ENCODE measurements at regions not wholly inside any gene's neighbourhood (a gene's known extent, or its start where the extent isn't known, plus 50 kb on each side); places are given as distances from the start of the nearest gene placed in this dataset.

GRCh38 chr6:63478734-63479133, 93.5 kb upstream of the LOC128125822 start:
- Mint-ChIP-seq H3K9me3 (no peaks in the 10 kb centered on the region), H3K36me3 (ENCODE audit: low read depth) (no peaks in the 10 kb centered on the region), H3K4me1 (ENCODE audit: low read depth) (no peaks in the 10 kb centered on the region), H3K27me3 (peaks cover 3% of the 10 kb centered on the region), H3K4me3 (no peak overlapping the region), H3K27ac (no peak overlapping the region)
- DNase-seq: no peak

- no peaks in the 10 kb centered on the region for H3K36me3 Mint-ChIP-seq (ENCODE audit: low read depth)
These were observed 86.1 kb upstream of the LOC128125822 start for GRCh38 chr6:63486196-63486595.

GRCh38 chr6:63487103-63487813, 85.0 kb upstream of the LOC128125822 start:
- Mint-ChIP-seq H3K36me3 (ENCODE audit: low read depth) (no peaks in the 10 kb centered on the region), H3K9me3 (no peaks in the 10 kb centered on the region), H3K27me3 (peaks cover 5% of the 10 kb centered on the region), H3K4me3 (no peak overlapping the region), H3K27ac (no peak overlapping the region), H3K4me1 (ENCODE audit: low read depth) (no peaks in the 10 kb centered on the region)
- DNase-seq: no peak

More at GRCh38 chr6:63486196-63486595, 86.1 kb upstream of the LOC128125822 start:
- Mint-ChIP-seq H3K27ac (no peak overlapping the region), H3K4me1 (ENCODE audit: low read depth) (no peaks in the 10 kb centered on the region), H3K9me3 (no peaks in the 10 kb centered on the region), H3K4me3 (no peak overlapping the region), H3K27me3 (peaks cover 5% of the 10 kb centered on the region)
- DNase-seq: no peak

DNA sequence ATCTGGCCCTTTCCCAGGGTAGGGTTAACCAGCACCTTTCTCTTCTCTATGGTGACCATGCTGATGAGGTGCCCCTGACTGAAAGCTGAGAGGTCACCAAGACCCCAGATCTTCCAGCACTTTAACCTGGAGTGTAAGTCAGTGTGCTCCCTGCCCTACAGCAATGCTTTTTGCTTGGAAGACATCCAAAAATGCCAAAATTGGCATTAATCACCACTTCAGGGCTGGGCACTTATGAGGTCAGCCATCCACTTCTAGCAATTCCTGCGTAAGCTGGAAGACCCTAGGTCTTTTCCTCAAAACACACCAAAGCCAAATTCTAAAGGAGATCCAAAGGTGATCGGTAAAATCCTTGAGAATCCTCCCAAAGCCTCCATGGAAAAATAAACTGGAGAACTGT, 81.2 kb upstream of the LOC128125822 start:
- Mint-ChIP-seq H3K27me3 (no peaks in the 10 kb centered on the region), H3K4me3 (no peak overlapping the region), H3K27ac (no peak overlapping the region), H3K4me1 (ENCODE audit: low read depth) (no peaks in the 10 kb centered on the region), H3K9me3 (no peaks in the 10 kb centered on the region), H3K36me3 (ENCODE audit: low read depth) (no peaks in the 10 kb centered on the region)
- no peak for DNase-seq

GRCh38 chr6:63492476-63492875, 79.8 kb upstream of the LOC128125822 start:
- Mint-ChIP-seq H3K36me3 (ENCODE audit: low read depth) (no peaks in the 10 kb centered on the region), H3K4me3 (no peak overlapping the region), H3K27ac (no peak overlapping the region), H3K9me3 (no peaks in the 10 kb centered on the region), H3K4me1 (ENCODE audit: low read depth) (no peaks in the 10 kb centered on the region), H3K27me3 (no peaks in the 10 kb centered on the region)
- DNase-seq: no peak

- Mint-ChIP-seq H3K27me3 (no peaks in the 10 kb centered on the region), H3K4me1 (ENCODE audit: low read depth) (no peaks in the 10 kb centered on the region), H3K27ac (no peak overlapping the region), H3K4me3 (no peak overlapping the region), H3K36me3 (ENCODE audit: low read depth) (no peaks in the 10 kb centered on the region), H3K9me3 (no peaks in the 10 kb centered on the region)
- no peak for DNase-seq
These were observed 78.7 kb upstream of the LOC128125822 start for GRCh38 chr6:63493557-63493956.

DNA sequence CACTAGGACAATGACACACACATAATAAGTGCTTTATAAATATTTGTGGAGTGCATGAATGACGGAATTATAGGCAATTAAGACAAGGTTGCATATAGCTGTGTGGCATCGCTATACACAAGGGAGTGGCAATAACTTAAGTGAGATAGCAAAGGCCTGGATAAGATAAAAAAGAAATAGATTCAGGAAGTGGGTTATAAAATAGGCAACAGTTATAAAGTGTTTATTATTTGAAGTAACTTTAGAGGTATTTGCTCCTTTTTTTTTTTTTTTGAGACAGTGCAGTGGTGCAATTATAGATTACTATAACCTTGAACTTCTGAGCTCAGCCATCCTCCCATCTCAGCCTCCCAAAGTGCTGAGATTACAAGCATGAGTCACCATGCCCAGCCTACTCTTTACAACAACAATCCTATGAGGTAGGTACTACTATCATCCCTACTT, 75.9 kb upstream of the LOC128125822 start:
- Mint-ChIP-seq H3K36me3 (ENCODE audit: low read depth) (no peaks in the 10 kb centered on the region), H3K27me3 (no peaks in the 10 kb centered on the region), H3K9me3 (no peaks in the 10 kb centered on the region), H3K4me1 (ENCODE audit: low read depth) (no peaks in the 10 kb centered on the region), H3K4me3 (no peak overlapping the region), H3K27ac (no peak overlapping the region)
- no peak for DNase-seq

DNA sequence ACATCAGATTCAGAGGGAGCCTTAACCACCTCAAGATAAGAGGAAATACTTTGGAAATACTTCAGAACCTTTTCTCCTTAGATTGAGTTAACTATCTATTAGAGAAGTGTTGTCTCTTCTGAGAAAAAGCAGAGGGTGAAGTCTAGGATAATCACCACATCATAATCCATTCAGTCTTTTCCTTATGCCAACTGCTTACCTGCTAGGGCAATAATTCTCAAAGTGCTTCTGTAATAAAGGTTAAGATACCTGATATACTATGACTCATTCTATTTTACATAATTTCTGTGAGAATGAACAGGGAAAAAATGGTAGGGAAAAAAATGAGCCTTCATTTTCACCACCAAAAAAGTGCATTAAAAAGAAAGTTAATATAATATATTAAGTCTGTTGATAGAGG, 70.1 kb upstream of the LOC128125822 start:
- no peak overlapping the region for H3K4me3 Mint-ChIP-seq
- H3K9me3 Mint-ChIP-seq: no peaks in the 10 kb centered on the region
- H3K36me3 Mint-ChIP-seq (ENCODE audit: low read depth): no peaks in the 10 kb centered on the region
- no peaks in the 10 kb centered on the region for H3K27me3 Mint-ChIP-seq
- no peak overlapping the region for H3K27ac Mint-ChIP-seq
- no peak for DNase-seq
- peaks cover 6% of the 10 kb centered on the region for H3K4me1 Mint-ChIP-seq (ENCODE audit: low read depth)

- H3K4me1 Mint-ChIP-seq (ENCODE audit: low read depth): peaks cover 6% of the 10 kb centered on the region
- DNase-seq: no peak
- no peaks in the 10 kb centered on the region for H3K36me3 Mint-ChIP-seq (ENCODE audit: low read depth)
- H3K4me3 Mint-ChIP-seq: no peak overlapping the region
- H3K27me3 Mint-ChIP-seq: no peaks in the 10 kb centered on the region
- H3K27ac Mint-ChIP-seq: no peak overlapping the region
- H3K9me3 Mint-ChIP-seq: no peaks in the 10 kb centered on the region
These were observed 69.1 kb upstream of the LOC128125822 start for GRCh38 chr6:63503199-63503598.

DNA sequence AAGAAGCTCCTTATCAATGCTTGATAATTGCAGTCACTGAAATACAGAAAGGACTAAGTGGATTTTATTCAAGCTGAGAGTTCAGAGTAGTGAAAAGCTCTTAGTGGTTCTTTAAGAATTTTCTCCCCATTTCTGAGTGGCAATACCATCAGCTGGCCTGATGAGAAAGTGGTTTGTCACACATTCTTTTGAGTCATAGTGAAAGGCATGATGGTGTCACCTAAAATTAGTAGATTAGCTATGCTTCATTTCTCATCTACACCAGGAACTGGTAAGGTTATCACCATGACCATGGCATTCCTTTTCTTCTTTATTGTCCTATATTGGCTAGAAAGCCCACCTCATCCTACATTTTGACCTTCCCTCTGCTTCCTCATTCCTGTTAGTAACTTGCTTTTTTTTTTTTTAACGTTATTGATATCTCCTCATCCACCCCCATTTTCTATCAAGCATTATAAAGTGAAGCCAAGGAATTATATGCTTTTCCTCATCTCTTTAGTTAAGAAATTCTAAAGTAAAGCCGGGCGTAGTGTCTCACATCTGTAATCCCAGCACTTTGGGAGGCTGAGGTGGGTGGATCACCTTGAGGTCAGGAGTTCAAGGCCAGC, 67.4 kb upstream of the LOC128125822 start:
- no peaks in the 10 kb centered on the region for H3K36me3 Mint-ChIP-seq (ENCODE audit: low read depth)
- no peaks in the 10 kb centered on the region for H3K9me3 Mint-ChIP-seq
- H3K27ac Mint-ChIP-seq: no peak overlapping the region
- H3K4me3 Mint-ChIP-seq: no peak overlapping the region
- H3K4me1 Mint-ChIP-seq (ENCODE audit: low read depth): peaks cover 6% of the 10 kb centered on the region
- no peaks in the 10 kb centered on the region for H3K27me3 Mint-ChIP-seq
- DNase-seq: no peak

- no peak overlapping the region for H3K27ac Mint-ChIP-seq
- no peak for DNase-seq
- H3K4me3 Mint-ChIP-seq: no peak overlapping the region
- H3K9me3 Mint-ChIP-seq: no peaks in the 10 kb centered on the region
- peaks cover 6% of the 10 kb centered on the region for H3K4me1 Mint-ChIP-seq (ENCODE audit: low read depth)
- no peaks in the 10 kb centered on the region for H3K27me3 Mint-ChIP-seq
- no peaks in the 10 kb centered on the region for H3K36me3 Mint-ChIP-seq (ENCODE audit: low read depth)
These were observed 65.2 kb upstream of the LOC128125822 start for GRCh38 chr6:63507096-63507495.

- H3K27ac Mint-ChIP-seq: no peak overlapping the region
- H3K36me3 Mint-ChIP-seq (ENCODE audit: low read depth): no peaks in the 10 kb centered on the region
- H3K27me3 Mint-ChIP-seq: peaks cover 7% of the 10 kb centered on the region
- DNase-seq: no peak
- no peak overlapping the region for H3K4me3 Mint-ChIP-seq
- peaks cover 3% of the 10 kb centered on the region for H3K4me1 Mint-ChIP-seq (ENCODE audit: low read depth)
- no peaks in the 10 kb centered on the region for H3K9me3 Mint-ChIP-seq
These were observed 62.5 kb upstream of the LOC128125822 start for GRCh38 chr6:63509652-63510352.

GRCh38 chr6:63510353-63510686, 62.0 kb upstream of the LOC128125822 start:
- Mint-ChIP-seq H3K4me3 (no peak overlapping the region), H3K36me3 (ENCODE audit: low read depth) (no peaks in the 10 kb centered on the region), H3K27me3 (peaks cover 7% of the 10 kb centered on the region), H3K9me3 (no peaks in the 10 kb centered on the region), H3K27ac (no peak overlapping the region), H3K4me1 (ENCODE audit: low read depth) (no peaks in the 10 kb centered on the region)
- no peak for DNase-seq

GRCh38 chr6:63510849-63511248, 61.4 kb upstream of the LOC128125822 start:
- Mint-ChIP-seq H3K27ac (no peak overlapping the region), H3K36me3 (ENCODE audit: low read depth) (no peaks in the 10 kb centered on the region), H3K27me3 (peaks cover 7% of the 10 kb centered on the region), H3K4me3 (no peak overlapping the region), H3K4me1 (ENCODE audit: low read depth) (no peaks in the 10 kb centered on the region), H3K9me3 (no peaks in the 10 kb centered on the region)
- no peak for DNase-seq

- no peak for DNase-seq
- peaks cover 11% of the 10 kb centered on the region for H3K27me3 Mint-ChIP-seq
- no peaks in the 10 kb centered on the region for H3K36me3 Mint-ChIP-seq (ENCODE audit: low read depth)
- no peak overlapping the region for H3K27ac Mint-ChIP-seq
- H3K9me3 Mint-ChIP-seq: no peaks in the 10 kb centered on the region
- H3K4me3 Mint-ChIP-seq: no peak overlapping the region
- H3K4me1 Mint-ChIP-seq (ENCODE audit: low read depth): peaks cover 4% of the 10 kb centered on the region
These were observed 57.6 kb upstream of the LOC128125822 start for GRCh38 chr6:63514488-63515173.
